RPMI8226 (cell line): ENCODE measurements at regions not wholly inside any gene's neighbourhood (a gene's known extent, or its start where the extent isn't known, plus 50 kb on each side); places are given as distances from the start of the nearest gene placed in this dataset.
A peak's percentile ranks its signal among the peaks of the same experiment; 100 is the strongest.
"Not testable (repeated sequence)": the region's sequence is repeated elsewhere in the genome, so short reads cannot be mapped to it uniquely, and the experiment has no call there.

Experiments used
- DNase-seq: peaks from one replicate; pipeline ENCODE4 v3.0.0-alpha.2; 2015

GRCh38 chr17:70956726-70957125, 787.4 kb downstream of the KCNJ2 start:
- no peak for DNase-seq

- no peak for DNase-seq
Observed at GRCh38 chr17:70961341-70961740, 792.0 kb downstream of the KCNJ2 start.

GRCh38 chr17:70968302-70968701, 799.0 kb downstream of the KCNJ2 start:
- DNase-seq, result no peak

GRCh38 chr17:70969521-70970034, 800.2 kb downstream of the KCNJ2 start:
- DNase-seq, result no peak

- no peak for DNase-seq
Observed at GRCh38 chr17:70976447-70976846, 807.1 kb downstream of the KCNJ2 start.

- DNase-seq, result no peak
Observed at GRCh38 chr17:70984873-70985272, 815.5 kb downstream of the KCNJ2 start.

- peak; percentile 42 for DNase-seq
Observed at GRCh38 chr17:70987867-70988340, 818.6 kb downstream of the KCNJ2 start.

- DNase-seq, result no peak
Observed at GRCh38 chr17:70988622-70989021, 819.3 kb downstream of the KCNJ2 start.

GRCh38 chr17:70989280-70989679, 819.9 kb downstream of the KCNJ2 start:
- no peak for DNase-seq

GRCh38 chr17:70994194-70994593, 824.9 kb downstream of the KCNJ2 start:
- no peak for DNase-seq

GRCh38 chr17:70995997-70996396, 826.7 kb downstream of the KCNJ2 start:
- no peak for DNase-seq

GRCh38 chr17:71003736-71004135, 834.4 kb downstream of the KCNJ2 start:
- DNase-seq, result no peak

- no peak for DNase-seq
Observed at GRCh38 chr17:71004413-71004812, 835.1 kb downstream of the KCNJ2 start.

GRCh38 chr17:71011391-71011790, 842.1 kb downstream of the KCNJ2 start:
- no peak for DNase-seq

- DNase-seq, result no peak
Observed at GRCh38 chr17:71019699-71020098, 850.4 kb downstream of the KCNJ2 start.

GRCh38 chr17:71022758-71023157, 853.4 kb downstream of the KCNJ2 start:
- no peak for DNase-seq

GRCh38 chr17:71023249-71024030, 854.1 kb downstream of the KCNJ2 start:
- DNase-seq, result no peak

GRCh38 chr17:71024172-71024571, 854.8 kb downstream of the KCNJ2 start:
- DNase-seq, result no peak

- no peak for DNase-seq
Observed at GRCh38 chr17:71024969-71025368, 855.6 kb downstream of the KCNJ2 start.

- DNase-seq, result no peak
Observed at GRCh38 chr17:71029246-71029645, 859.9 kb downstream of the KCNJ2 start.

- not testable (repeated sequence) for DNase-seq
Observed at GRCh38 chr17:71031286-71031685, 862.0 kb downstream of the KCNJ2 start.

- no peak for DNase-seq
Observed at GRCh38 chr17:71032746-71033273, 863.5 kb downstream of the KCNJ2 start.

GRCh38 chr17:71033336-71033735, 864.0 kb downstream of the KCNJ2 start:
- no peak for DNase-seq

GRCh38 chr17:71035226-71035625, 865.9 kb downstream of the KCNJ2 start:
- DNase-seq, result no peak
